Neuronal stem cell (in vitro differentiated cells): ENCODE measurements at regions not wholly inside any gene's neighbourhood (a gene's known extent, or its start where the extent isn't known, plus 50 kb on each side); places are given as distances from the start of the nearest gene placed in this dataset.

Experiments used
- DNase-seq: peaks from one replicate; pipeline ENCODE4 v3.0.0-alpha.2; 2013; ENCODE audit warnings: low spot score
- H2AFZ ChIP-seq: one replicate; pipeline ENCODE4 v1.6.1; 2013; ENCODE audit warnings: mild to moderate bottlenecking, low read length, inconsistent platforms
- H2AK5ac ChIP-seq: 2 replicates; pipeline ENCODE4 v1.6.1; 2013; ENCODE audit warnings: low read depth, mild to moderate bottlenecking, inconsistent platforms, low read length, moderate library complexity, mixed read lengths
- H2BK120ac ChIP-seq: 2 replicates; pipeline ENCODE4 v1.6.1; 2013; ENCODE audit warnings: low read depth, mild to moderate bottlenecking, inconsistent platforms, low read length, moderate library complexity, mixed read lengths
- H2BK12ac ChIP-seq: one replicate; pipeline ENCODE4 v1.6.1; 2013; ENCODE audit warnings: low read length, inconsistent platforms
- H2BK15ac ChIP-seq: 2 replicates; pipeline ENCODE4 v1.6.1; 2013; ENCODE audit warnings: mild to moderate bottlenecking, low read length, inconsistent platforms, mixed read lengths
- H2BK5ac ChIP-seq: one replicate; pipeline ENCODE4 v1.6.1; 2013; ENCODE audit warnings: inconsistent platforms, mild to moderate bottlenecking, low read length, moderate library complexity
- H3K14ac ChIP-seq: one replicate; pipeline ENCODE4 v1.6.1; 2013; ENCODE audit warnings: low read length, inconsistent platforms
- H3K18ac ChIP-seq: 2 replicates; pipeline ENCODE4 v1.6.1; 2013; ENCODE audit warnings: low read length, inconsistent platforms
- H3K23ac ChIP-seq: 2 replicates; pipeline ENCODE4 v1.6.1; 2013; ENCODE audit warnings: low read depth, mild to moderate bottlenecking, mixed read lengths, low read length, inconsistent platforms; ENCODE audit not compliant: poor library complexity
- H3K27ac ChIP-seq: replicated peaks from 3 replicates; pipeline ENCODE4 v1.5.1; 2013; ENCODE audit warnings: low read length, inconsistent platforms
- H3K27me3 ChIP-seq, 3 experiments: 2 replicates each; pipeline ENCODE4 v1.6.1; 2013; ENCODE audit warnings: low read length in 3 of 3, mild to moderate bottlenecking in 2 of 3, inconsistent platforms in 1 of 3, low read depth in 1 of 3, mixed read lengths in 1 of 3, moderate library complexity in 1 of 3; ENCODE audit not compliant: control insufficient read depth in 3 of 3, insufficient read depth in 3 of 3
- H3K36me3 ChIP-seq, 2 donors: replicated peaks in 1 of 2; 2 replicates each; pipeline ENCODE4 v1.6.1; 2013; ENCODE audit warnings: low read length in 2 of 2; ENCODE audit not compliant: control insufficient read depth in 2 of 2, insufficient read depth in 2 of 2
- H3K4ac ChIP-seq: 2 replicates; pipeline ENCODE4 v1.6.1; 2013; ENCODE audit warnings: inconsistent platforms, mild to moderate bottlenecking, low read length, moderate library complexity
- H3K4me1 ChIP-seq, 2 donors: 1 replicate in 1 of 2; 2 replicates in 1 of 2; pipeline ENCODE4 v1.6.1; 2013; ENCODE audit warnings: low read length in 2 of 2, low read depth in 1 of 2; ENCODE audit not compliant: control insufficient read depth in 2 of 2, insufficient read depth in 1 of 2
- H3K4me2 ChIP-seq: one replicate; pipeline ENCODE4 v1.6.1; 2013; ENCODE audit warnings: mild to moderate bottlenecking, low read length, inconsistent platforms; ENCODE audit not compliant: insufficient read depth, poor library complexity, severe bottlenecking
- H3K4me3 ChIP-seq, 2 donors: 2 replicates each; pipeline ENCODE4 v1.5.1; 2013; ENCODE audit warnings: low read length in 2 of 2, mild to moderate bottlenecking in 2 of 2, inconsistent platforms in 1 of 2, moderate library complexity in 1 of 2
- H3K79me1 ChIP-seq: one replicate; pipeline ENCODE4 v1.6.1; 2013; ENCODE audit warnings: low read depth, mild to moderate bottlenecking, inconsistent platforms, low read length, moderate library complexity
- H3K9ac ChIP-seq: one replicate; pipeline ENCODE4 v1.6.1; 2013; ENCODE audit warnings: mild to moderate bottlenecking, low read depth, low read length, inconsistent platforms; ENCODE audit not compliant: poor library complexity
- H3K9me3 ChIP-seq, 2 donors: replicated peaks in 1 of 2; 2 replicates each; pipeline versions ENCODE3 to v1.6.1; 2013; ENCODE audit warnings: low read length in 2 of 2, mild to moderate bottlenecking in 2 of 2, inconsistent platforms in 1 of 2, low read depth in 1 of 2, mixed read lengths in 1 of 2, moderate library complexity in 1 of 2; ENCODE audit not compliant: control insufficient read depth in 2 of 2, insufficient read depth in 1 of 2
- H4K8ac ChIP-seq: one replicate; pipeline ENCODE4 v1.6.1; 2013; ENCODE audit warnings: low read depth, mild to moderate bottlenecking, inconsistent platforms, low read length, moderate library complexity
- H4K91ac ChIP-seq: one replicate; pipeline ENCODE4 v1.6.1; 2013; ENCODE audit warnings: low read length, low read depth, mild to moderate bottlenecking, inconsistent platforms; ENCODE audit not compliant: poor library complexity
- WGBS, 2 donors: extraction: QIAGEN DNeasy Blood & Tissue Kit; methylation state at CpG; one replicate each; pipeline ENCODE4 v1.1.7; 2013; ENCODE audit warnings: missing lambda C conversion rate in 2 of 2, mixed read lengths in 1 of 2; ENCODE audit not compliant: insufficient read length in 2 of 2, insufficient replicate concordance in 1 of 2; ENCODE audit errors: extremely low coverage in 2 of 2; 5-methylcytosine and 5-hydroxymethylcytosine counted together

GRCh38 chr2:125240870-125241269, 1215.8 kb downstream of the CNTNAP5 start:
- no peak overlapping the region for H3K4me2 ChIP-seq
- H3K4me1 ChIP-seq: no peaks in the 10 kb centered on the region
- H2AK5ac ChIP-seq: no peak overlapping the region
- H2BK120ac ChIP-seq: no peak overlapping the region
- H4K91ac ChIP-seq: no peak overlapping the region
- no peak overlapping the region for H3K14ac ChIP-seq
- no peak for DNase-seq
- no peaks in the 10 kb centered on the region for H3K36me3 ChIP-seq
- H3K18ac ChIP-seq: no peak overlapping the region
- WGBS, 2 donors: no CpG with 5 or more reads among the region's 6 CpGs
- no peak overlapping the region for H2BK12ac ChIP-seq
- no peak overlapping the region for H3K23ac ChIP-seq
- H2BK5ac ChIP-seq: no peak overlapping the region
- no peak overlapping the region for H4K8ac ChIP-seq
- no peak overlapping the region for H2AFZ ChIP-seq
- no peak overlapping the region for H3K4ac ChIP-seq
- no peak overlapping the region for H3K4me3 ChIP-seq
- H3K27ac ChIP-seq: no peak overlapping the region
- no peaks in the 10 kb centered on the region for H3K79me1 ChIP-seq
- no peak overlapping the region for H2BK15ac ChIP-seq
- no peaks in the 10 kb centered on the region for H3K27me3 ChIP-seq
- H3K9ac ChIP-seq: no peak overlapping the region
- H3K9me3 ChIP-seq: peaks cover 0 to 2% of the 10 kb centered on the region in 2 donors

DNA sequence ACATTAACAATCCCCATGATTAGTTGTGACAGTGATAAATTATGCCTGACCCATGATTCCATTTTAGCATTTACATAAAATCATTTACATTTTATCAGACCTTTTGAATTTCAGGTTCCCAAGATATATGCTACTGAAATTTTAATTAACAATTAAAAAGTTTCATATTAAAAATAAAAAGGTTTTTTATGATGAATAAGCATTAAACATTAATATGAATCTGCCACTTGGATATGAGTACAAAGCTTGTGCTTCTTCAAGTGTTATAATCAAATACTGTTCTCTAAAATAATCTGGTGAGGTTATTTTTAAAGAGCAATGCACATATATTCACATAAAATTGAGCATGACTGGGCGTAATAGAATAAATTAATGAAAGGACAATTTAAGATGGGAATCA, 1218.0 kb downstream of the CNTNAP5 start:
- H3K23ac ChIP-seq: no peak overlapping the region
- H3K27me3 ChIP-seq: no peaks in the 10 kb centered on the region
- no peak overlapping the region for H4K8ac ChIP-seq
- no peaks in the 10 kb centered on the region for H3K9me3 ChIP-seq
- no peak overlapping the region for H3K4ac ChIP-seq
- WGBS, 2 donors: no CpG with 5 or more reads among the region's 1 CpG
- no peak overlapping the region for H2AFZ ChIP-seq
- H3K4me1 ChIP-seq: no peaks in the 10 kb centered on the region
- no peak overlapping the region for H2AK5ac ChIP-seq
- no peak overlapping the region for H2BK15ac ChIP-seq
- no peak overlapping the region for H3K27ac ChIP-seq
- H3K14ac ChIP-seq: no peak overlapping the region
- no peak overlapping the region for H4K91ac ChIP-seq
- H2BK5ac ChIP-seq: no peak overlapping the region
- DNase-seq: no peak
- no peak overlapping the region for H3K4me3 ChIP-seq
- H3K36me3 ChIP-seq: no peaks in the 10 kb centered on the region
- no peak overlapping the region for H3K4me2 ChIP-seq
- H3K9ac ChIP-seq: no peak overlapping the region
- H2BK120ac ChIP-seq: no peak overlapping the region
- no peak overlapping the region for H2BK12ac ChIP-seq
- H3K18ac ChIP-seq: no peak overlapping the region
- H3K79me1 ChIP-seq: no peaks in the 10 kb centered on the region

DNA sequence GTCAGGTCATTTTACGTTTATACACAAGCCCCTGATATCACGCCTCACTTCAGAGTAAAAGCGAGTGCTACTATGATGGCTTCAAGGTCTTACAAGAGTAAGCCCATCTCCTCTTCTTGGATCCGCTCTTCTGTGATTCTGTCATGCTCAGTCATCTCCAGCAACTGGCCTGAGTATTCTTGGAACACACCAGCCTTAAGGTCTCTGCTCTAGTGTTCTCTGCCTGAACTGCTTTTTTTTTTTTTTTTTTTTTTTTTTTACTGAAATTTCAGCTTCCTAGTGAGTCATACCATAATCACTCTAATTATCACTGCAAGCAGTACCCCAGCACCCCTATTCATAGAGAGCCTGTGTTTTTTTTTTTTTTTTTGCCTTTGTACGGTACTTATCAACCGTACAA, 1228.9 kb downstream of the CNTNAP5 start:
- Histone ChIP-seq H3K18ac (no peak overlapping the region), H3K4me3 (no peak overlapping the region), H3K23ac (no peak overlapping the region), H3K9me3 (no peaks in the 10 kb centered on the region), H2BK12ac (no peak overlapping the region), H3K79me1 (no peaks in the 10 kb centered on the region), H3K4me1 (no peaks in the 10 kb centered on the region), H3K36me3 (no peaks in the 10 kb centered on the region), H2BK5ac (no peak overlapping the region), H3K27ac (no peak overlapping the region), H2BK120ac (no peak overlapping the region), H2AFZ (no peak overlapping the region), H2BK15ac (no peak overlapping the region), H2AK5ac (no peak overlapping the region), H3K4me2 (no peak overlapping the region), H3K4ac (no peak overlapping the region), H3K27me3 (no peaks in the 10 kb centered on the region), H3K14ac (no peak overlapping the region), H4K91ac (no peak overlapping the region), H4K8ac (no peak overlapping the region), H3K9ac (no peak overlapping the region)
- no CpG with 5 or more reads among the region's 6 CpGs for WGBS, 2 donors
- no peak for DNase-seq

DNA sequence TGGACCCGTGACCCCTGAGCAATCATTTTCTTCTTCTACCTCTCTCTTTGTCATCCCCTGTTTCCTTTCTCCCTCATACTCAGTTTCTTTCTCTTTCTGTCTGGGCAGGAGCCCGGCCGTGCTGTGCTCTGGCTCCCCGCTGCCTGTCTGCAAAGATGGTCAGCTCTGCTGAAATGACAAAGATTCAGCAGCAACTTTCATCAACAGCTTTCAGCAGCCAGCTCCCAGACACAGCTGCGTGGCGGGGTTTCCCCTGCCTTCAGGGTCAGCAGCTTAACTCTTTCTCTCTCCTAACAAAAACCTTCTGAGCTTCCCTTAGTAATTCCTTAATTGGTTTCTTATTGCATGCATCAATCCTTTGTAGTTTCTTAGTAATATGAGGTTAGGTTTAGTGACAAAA, 1234.4 kb downstream of the CNTNAP5 start:
- Histone ChIP-seq H4K91ac (no peak overlapping the region), H3K14ac (no peak overlapping the region), H2AK5ac (no peak overlapping the region), H3K4me1 (peaks cover 0 to 2% of the 10 kb centered on the region in 2 donors), H2BK120ac (no peak overlapping the region), H3K4me2 (no peak overlapping the region), H2BK5ac (no peak overlapping the region), H3K27ac (peak overlapping the region; percentile 56), H4K8ac (no peak overlapping the region), H3K9me3 (no peaks in the 10 kb centered on the region), H3K36me3 (no peaks in the 10 kb centered on the region), H3K23ac (no peak overlapping the region), H3K27me3 (no peaks in the 10 kb centered on the region), H3K4me3 (no peak overlapping the region), H2BK15ac (no peak overlapping the region), H3K79me1 (no peaks in the 10 kb centered on the region), H3K9ac (no peak overlapping the region), H3K4ac (no peak overlapping the region), H2BK12ac (no peak overlapping the region), H2AFZ (no peak overlapping the region), H3K18ac (no peak overlapping the region)
- no CpG with 5 or more reads among the region's 6 CpGs for WGBS, 2 donors
- DNase-seq: peak; percentile 27
